ENCODE measurements at regions not wholly inside any gene's neighbourhood (a gene's known extent, or its start where the extent isn't known, plus 50 kb on each side); places are given as distances from the start of the nearest gene placed in this dataset.

DNA sequence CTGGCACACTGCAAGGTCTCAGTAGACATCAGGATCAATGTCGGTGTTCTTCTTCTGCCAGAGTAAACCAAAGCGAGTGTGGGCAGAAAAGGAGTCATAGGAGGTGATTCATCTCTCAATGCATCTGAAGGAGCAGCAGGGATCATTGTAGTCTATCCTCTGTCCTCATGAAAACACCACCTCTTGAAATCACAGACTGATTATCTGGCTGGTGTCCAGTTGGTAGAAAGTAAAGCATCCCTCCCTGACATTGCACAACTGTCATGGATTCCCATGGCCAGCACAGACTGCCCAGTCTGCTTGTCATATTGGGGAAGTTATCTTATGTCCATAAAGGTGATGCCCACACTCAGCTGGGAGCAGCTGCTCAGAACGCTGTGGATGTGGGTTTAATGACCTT is 74.1 kb downstream of the ABCC12 start:
- no peak for TF ChIP-seq POLR2AphosphoS5 (IDR thresholded peaks at IDR 0.05)
- TF ChIP-seq CTCF (IDR thresholded peaks at IDR 0.05) = no peak
